Stimulated activated CD4-positive, alpha-beta T cell treated with anti-CD3 and anti-CD28 coated beads, Interleukin-12 subunit alpha, Interleukin-12 subunit beta, amount 100 ng/mL, for 4 hours (primary cell): ENCODE measurements at regions not wholly inside any gene's neighbourhood (a gene's known extent, or its start where the extent isn't known, plus 50 kb on each side); places are given as distances from the start of the nearest gene placed in this dataset.
"Not testable (repeated sequence)": the region's sequence is repeated elsewhere in the genome, so short reads cannot be mapped to it uniquely, and the experiment has no call there.

Source experiments
- DNase-seq: peaks from one replicate; pipeline ENCODE4 v3.0.0-alpha.2; 2020

DNA sequence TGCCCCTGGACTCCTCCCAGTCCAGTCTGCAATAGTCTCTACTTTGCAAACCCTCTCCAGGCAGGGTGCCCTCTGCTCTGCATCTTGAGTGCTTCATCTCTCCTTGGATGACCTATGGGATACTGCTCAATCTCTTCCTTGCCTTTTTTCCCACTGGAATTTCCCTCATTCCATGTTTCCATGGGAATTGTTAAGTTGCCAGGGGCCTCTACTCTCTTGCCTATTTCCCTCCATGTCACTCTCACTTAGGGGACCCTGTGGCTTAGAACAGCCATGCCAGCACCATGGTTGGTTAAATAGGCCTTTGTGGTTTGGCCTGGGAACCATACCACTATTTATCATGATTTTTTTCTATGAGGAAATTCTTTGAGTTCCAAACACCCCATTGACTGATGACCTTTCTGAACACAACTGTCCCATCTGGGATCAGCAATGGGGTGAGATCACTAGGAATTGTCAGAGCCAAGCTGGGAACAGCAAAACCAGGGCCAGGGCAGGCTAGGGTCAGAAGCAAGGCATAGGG, 91.4 kb upstream of the RBMS1 start:
- DNase-seq: no peak

DNA sequence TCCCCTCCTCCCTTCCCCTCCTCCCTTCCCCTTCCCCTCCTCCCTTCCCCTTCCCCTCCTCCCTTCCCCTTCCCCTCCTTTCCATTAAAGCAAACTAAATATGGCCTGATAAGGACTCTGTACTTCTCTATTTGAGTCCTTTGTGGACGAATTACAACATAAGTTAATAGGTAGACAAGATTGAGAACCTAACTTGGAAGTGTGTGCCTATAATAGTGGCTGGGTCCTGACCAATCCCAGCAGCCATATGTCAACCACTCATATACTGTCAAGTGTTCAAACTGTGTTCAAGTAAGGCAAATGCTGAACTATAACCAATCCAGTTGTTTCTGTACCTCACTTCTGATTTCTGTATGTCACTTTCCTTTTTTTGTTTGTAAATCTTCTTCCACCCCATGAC, 97.1 kb upstream of the RBMS1 start:
- DNase-seq: no peak

DNA sequence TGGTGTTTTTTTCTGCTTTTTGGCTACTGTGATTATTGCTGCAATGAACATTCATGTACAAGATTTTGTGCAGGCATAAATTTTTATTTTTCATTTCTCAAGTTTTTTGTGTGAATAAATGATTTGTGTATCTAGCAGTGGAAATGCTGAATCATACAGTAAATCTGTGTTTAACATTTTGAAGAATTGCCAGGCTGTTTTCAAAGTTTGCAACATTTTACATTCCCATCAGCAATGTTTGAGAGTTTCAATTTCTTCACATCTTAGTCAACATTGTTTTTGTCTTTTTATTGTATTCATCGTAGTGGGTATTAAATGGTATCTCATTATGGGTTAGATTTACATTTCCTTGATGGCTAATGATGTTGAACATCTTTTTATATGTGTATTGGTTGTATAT, 98.8 kb upstream of the RBMS1 start:
- no peak for DNase-seq

DNA sequence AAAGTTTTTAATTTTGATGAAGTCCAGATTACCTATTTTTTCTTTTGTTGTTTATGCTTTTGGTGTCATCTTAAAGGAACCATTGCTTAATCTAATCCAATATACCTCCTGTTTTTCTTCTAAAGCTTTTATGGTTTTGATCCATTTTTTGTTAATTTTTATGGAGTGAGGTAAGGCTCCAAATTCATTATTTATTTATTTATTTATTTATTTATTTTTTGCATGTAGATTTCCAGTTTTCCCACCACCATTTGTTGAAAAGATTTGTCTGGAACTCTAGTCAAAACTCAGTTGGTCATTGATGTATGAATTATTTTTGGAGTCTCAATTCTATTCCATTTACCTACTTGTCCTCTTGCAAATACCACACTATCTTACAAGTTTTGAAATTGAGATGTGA, 99.4 kb upstream of the RBMS1 start:
- no peak for DNase-seq

DNA sequence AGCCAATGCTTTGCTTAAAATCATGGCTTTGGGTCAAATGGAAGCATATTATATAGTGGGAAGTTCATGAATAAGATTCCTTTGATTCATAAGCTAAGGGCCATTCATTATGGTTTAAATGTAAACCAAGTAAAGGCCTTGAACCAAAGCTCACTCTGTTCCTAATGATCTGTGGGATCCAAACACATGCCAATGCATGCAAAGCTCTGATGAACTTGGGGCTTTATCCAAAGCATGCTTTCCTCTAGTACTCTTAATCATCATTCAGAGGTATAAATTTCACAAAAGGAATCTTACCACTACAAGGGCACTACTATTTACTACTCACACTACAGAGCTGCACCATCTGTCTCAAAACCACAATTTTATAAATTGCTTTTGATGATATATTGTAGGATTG, 102.8 kb upstream of the RBMS1 start:
- no peak for DNase-seq

DNA sequence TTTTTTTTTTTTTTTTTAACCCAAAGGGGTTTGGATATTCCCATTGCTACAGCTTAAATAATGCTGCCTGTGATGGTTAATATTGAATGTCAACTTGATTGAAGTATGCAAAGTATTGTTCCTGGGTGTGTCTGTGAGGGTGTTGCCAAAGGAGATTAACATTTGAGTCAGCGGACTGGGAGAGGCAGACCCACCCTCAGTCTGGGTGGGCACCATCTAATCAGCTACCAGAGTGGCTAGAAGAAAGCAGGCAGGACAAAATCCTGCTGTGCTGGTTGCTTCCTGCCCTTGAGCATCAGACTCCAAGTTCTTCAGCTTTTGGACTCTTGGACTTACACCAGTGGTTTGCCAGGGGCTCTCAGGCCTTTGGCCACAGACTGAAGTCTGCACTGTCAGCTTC, 106.8 kb upstream of the RBMS1 start:
- DNase-seq: not testable (repeated sequence)

DNA sequence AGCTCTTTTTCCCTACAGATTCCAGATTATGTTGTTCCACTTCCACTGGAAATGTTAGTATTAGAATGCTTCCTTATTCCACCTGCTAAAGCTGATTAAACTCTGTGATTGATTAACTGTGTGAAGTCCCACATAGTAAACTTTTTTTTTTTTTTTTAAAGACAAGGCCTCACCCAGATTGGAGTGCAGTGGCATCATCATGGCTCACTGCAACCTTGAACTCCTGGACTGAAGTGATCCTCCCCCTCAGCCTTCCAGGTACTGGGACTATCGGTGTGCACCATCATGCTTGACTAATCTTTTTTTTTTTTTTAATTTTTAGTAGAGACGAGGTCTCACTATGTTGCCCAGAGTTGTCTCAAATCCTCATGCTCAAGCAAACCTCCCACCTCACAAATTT, 108.5 kb upstream of the RBMS1 start:
- DNase-seq: no peak

DNA sequence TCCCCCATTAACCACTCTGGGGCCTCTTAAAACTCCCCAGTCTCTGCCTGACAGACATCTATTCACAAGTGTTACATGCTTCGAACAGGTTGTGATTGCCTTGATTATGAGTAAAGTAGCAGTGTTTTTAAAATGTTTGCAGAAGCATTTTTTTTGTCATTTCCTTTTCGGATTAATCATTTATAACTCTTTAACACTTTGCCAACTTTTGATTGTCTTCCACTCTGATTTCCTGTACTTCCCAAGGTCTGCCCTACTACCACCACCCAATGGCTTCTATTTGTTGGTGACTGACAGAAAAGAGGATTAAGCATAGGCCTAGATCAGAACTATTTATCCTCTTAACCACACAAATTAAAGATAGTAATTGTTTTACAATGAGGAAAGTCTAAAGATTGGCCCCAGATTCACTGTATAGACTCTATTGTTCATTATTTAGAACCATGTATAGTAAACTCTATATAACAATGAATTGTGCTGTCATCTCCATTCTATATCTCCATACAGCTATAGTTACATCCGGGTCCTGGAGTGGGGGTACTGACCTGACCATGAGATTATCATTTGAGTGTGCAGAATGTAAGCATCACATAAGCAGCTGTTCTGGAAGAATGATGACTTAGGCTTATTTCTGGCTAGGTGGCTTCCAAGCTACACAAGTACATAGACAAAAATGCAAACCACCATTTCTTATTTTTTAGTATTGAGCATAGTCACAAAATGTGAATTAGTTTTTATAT, 110.3 kb upstream of the RBMS1 start:
- no peak for DNase-seq

DNA sequence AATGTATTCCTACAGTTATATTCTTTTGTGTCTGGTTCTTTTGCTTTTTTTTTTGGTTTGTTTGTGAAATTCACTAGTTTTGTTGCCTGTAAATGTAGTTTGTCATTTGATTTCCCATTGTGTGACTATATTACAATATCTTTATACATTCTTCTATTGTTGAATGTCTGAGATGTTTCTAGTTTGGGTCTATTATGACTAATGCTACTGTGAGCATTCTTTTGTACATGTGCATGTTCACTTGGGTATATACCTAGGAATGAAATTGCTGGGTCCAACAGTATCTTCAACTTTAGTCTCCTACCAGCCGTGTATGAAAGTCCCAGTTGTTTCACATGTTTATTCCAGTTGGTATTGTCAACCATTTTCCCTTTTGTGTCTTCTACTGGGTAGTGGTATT, 112.7 kb upstream of the RBMS1 start:
- DNase-seq: no peak

DNA sequence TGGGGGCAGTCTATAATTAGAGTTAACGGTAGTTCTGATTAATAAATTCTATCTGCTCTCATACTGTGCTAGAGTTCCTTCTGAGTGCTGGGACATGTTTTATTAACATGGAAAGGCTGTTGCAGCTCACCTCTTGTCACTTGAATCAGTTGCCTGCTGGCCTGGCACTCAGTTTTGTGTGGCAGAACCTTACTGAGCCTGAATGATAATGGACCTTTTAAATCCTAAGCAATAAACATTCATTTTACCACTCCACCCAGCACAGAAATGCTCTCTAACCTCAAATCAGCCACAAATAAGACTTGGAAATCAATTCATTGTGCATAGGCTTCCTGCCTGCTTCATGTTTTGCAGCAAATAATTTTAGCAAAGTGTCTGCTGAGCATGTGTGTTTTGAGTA, 115.0 kb upstream of the RBMS1 start:
- no peak for DNase-seq

DNA sequence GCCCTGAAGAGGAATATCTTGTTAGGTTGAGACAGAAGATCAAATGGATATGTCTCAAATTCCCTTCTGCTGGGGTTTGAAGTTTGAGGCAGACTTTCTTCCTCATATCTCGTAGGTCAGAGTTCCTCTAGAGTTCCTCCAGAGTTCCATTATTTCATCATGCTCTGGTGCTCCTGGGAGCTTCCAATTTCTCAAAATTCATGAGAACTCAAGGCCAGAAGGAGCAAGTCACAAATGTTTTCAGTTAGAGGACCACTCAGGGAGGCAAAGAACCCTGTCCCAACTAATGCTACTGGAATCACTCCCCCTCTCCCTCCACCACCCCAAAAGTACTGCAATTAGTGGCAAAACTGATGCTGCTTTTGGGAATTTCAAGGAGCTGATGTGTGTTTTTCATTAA, 115.7 kb upstream of the RBMS1 start:
- DNase-seq: no peak

DNA sequence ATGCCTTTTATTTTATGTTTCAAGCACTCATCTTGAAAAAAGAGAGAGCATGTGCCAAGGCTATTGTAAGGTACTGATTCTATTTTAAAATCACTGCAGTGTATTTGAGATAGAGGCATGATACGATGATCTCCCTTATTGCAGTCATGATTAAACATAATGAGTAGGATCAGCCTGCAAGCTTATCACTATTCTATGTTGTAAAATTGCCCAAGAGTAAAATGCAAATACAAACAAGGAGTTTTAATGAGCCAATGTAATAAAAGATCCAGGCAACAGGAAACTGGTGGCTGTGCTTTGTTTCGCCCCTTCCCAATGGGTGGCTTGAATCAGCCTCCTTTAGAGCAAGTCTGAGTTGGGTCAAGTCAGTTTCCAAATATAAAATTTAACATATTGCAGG, 116.4 kb upstream of the RBMS1 start:
- DNase-seq: no peak

DNA sequence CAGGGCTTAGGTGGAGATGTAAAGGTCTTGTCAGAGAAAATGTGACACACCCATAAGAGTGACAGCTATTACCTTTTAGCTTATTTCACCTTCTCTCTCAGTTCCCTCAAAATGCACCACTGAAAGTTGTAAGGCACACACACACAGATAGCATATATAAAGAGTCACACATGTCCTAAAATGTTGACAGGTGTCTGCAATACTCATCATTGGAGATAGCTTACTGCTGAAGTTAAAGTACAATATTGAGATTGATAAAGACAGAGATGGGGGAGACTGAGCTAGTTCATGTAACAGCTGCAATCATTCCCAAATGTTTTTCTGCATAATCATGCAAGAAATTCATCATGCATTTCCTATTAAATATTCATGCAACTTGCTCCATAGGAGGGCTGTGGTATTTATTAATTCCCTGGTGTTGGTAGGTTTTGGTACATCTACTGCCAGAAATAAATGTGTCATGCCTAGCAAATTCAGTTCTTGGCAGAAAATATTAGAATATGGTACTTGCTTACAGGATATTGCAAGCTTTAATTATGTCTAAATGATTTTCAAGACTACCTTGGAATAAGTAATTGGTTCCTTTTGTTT, 118.8 kb upstream of the RBMS1 start:
- DNase-seq: no peak

DNA sequence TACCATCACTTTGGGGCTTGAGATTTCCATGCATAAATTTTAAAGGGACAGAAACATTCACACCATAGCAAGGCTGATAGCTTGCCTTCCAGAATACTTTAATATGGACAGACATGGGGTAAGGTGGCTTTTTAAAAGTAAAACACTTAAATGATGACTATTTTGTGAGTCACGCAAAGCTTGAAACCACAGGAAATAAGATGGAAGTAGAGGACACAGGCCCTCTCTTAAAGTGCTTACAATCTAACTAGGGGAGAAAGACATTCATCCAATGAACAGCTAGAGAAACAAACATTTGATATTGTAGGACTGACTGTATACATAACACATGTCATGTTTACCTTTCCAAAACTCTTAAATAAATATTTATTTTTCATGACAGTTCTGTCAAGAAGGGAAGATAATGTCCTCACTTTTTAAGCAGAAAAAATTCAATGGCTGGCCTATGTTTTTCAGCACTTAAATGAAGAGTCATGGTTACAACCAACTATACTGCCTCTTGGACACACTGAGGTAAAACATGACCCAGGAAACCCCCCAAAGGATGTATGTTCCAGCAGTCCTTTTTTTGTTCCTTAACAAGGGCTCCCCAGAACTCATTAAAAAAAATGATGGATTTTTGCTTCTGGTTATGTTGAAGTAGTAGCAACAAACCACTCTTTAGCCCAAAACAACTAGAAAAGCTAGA, 120.0 kb upstream of the RBMS1 start:
- no peak for DNase-seq

DNA sequence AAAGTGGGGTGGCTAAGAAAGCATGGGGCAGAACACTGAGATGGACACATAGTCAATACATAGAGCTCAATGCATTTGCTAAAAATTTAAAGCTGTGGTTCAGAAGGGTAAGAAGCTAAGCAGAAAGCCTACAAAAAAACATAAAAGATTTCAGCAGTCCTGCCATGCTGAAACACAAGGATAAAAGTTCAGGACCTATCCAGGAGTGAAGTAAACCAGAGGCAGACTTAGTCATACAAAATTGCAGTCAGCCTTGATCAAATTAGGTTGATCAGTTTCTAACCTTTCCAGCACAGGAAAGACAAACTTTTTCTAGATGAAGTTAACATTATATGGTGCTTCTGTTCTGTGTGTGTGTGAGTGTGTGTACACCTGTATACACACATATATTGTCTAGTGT, 120.8 kb upstream of the RBMS1 start:
- DNase-seq: no peak

DNA sequence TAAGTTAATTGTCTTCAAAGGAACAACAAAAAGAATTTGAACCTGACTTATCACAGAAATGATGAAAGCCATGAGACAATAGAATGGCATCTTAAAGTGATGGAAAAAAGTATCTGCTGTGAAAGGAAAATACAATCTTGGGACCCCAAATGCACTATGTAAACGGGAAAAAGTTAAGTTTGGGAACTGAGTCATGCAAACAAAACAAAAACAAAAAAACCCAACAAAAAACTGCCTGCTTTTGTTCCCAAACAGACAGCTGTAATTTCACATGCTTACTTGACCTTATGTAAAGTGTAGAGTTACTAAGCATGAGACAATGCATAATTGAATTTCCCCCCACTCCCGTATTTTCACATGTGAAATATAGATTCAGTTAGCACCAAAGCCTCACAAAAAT, 122.1 kb upstream of the RBMS1 start:
- DNase-seq: no peak

DNA sequence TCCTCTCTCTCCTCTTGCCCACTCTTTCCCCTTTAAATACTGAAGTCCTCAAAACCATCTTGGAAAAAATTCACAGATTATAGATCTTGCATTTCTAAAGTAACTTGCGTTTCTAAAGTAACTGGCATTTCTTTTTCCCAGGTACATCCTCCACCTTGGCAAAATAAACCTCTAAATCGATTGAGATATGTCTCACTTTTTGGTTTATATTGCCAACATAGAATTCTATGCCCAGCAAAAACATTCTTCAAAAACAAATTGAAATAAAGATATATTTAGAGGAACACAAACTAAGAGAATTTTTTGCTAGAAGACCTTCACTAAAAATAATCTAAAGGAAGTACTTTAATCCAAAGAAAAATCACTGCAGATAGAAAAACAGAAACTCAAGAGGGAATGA, 122.5 kb upstream of the RBMS1 start:
- no peak for DNase-seq

DNA sequence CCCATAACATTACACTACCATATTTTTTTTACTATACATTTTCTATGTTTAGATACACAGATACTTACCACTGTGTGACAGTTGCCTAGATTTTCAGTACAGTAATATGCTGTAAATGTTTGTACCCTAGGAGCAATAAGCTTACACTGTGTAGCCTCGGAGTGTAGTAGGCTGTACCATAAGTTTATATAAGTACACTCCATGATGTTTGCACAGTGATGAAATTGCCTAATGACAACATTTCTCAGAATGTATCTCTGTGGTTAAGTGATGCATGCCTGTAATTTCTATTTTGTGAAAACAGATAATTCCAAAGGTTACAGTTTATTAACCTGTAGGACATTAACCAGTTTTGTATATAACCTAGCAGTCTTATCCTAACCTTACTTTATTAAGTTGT, 128.1 kb upstream of the RBMS1 start:
- no peak for DNase-seq

DNA sequence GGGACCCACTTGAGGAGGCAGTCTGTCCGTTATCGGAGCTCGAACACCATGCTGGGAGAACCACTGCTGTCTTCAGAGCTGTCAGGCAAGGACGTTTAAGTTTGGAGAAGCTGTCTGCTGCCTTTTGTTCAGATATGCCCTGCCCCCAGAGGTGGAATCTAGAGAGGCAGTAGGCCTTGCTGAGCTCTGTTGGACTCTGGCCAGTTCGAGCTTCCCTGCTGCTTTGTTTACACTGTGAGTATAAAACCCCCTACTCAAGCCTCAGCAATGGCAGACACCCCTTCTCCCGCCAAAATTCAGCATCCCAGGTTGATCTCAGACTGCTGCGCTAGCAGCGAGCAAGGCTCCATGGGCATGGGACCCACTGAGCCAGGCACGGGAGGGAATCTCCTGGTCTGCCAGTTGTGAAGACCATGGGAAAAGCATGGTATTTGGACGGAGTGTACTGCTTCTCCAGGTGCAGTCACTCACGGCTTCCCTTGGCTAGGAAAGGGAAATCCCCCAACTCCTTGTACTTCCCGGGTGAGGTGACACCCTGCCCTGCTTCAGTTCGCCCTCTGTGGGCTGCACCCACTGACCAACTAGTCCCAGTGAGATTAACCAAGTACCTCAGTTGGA, 134.5 kb upstream of the RBMS1 start:
- DNase-seq: not testable (repeated sequence)

DNA sequence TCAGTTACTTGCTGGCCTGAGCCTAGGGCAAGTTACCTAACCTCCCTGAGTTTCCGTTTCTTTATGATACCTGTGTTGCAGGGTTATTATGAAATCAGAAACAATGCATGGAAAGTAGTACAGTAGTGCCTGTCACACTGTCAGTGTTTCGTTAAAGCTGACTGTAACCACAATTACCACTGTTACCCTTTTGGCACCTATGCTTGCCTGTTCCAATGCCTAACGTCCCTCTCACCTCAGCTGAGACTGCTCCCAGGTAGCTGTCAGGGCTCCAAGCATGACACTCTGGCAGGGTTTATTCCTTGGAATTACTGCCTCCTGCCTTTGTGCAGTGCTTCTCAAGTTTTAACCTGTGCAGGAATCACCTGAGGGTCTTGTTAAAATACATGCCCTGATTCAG, 135.2 kb upstream of the RBMS1 start:
- no peak for DNase-seq

DNA sequence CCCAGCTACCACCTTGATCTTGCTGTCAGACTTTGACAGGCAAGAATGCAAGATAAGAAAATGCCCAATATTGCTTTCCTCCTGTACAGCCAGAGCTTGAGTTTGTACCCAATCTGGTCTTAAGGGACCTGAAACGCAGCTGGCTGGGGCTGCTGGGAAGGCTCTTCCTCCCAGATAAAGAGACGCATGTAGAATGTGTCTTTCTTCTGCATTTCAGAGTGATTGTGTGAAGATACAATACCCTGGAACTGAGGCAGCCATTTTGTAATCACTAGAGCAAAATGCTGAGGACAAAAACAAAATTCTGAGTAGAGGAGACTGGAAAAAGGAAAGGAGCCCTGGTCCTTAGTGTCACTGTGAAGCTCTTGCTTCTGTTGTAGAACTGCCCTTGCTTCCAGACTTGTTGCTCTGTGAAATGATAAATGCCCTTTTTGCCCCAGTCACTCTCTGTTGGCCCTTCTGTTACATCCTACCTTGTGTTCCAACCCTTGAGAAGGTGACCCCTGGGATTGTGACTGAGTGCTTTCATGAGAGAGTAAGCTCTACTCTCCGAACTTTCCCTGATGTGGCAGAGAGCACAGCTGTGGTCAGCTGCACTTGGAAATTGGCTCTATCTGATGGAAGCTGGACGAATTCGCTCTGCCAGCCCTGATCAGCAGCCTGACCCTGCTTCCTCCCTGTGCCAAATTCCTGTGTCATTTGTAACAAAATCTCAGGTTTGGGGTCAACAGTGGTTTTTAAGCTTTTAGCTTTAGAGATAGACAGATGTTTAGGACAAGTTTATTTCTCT, 137.4 kb upstream of the RBMS1 start:
- no peak for DNase-seq

DNA sequence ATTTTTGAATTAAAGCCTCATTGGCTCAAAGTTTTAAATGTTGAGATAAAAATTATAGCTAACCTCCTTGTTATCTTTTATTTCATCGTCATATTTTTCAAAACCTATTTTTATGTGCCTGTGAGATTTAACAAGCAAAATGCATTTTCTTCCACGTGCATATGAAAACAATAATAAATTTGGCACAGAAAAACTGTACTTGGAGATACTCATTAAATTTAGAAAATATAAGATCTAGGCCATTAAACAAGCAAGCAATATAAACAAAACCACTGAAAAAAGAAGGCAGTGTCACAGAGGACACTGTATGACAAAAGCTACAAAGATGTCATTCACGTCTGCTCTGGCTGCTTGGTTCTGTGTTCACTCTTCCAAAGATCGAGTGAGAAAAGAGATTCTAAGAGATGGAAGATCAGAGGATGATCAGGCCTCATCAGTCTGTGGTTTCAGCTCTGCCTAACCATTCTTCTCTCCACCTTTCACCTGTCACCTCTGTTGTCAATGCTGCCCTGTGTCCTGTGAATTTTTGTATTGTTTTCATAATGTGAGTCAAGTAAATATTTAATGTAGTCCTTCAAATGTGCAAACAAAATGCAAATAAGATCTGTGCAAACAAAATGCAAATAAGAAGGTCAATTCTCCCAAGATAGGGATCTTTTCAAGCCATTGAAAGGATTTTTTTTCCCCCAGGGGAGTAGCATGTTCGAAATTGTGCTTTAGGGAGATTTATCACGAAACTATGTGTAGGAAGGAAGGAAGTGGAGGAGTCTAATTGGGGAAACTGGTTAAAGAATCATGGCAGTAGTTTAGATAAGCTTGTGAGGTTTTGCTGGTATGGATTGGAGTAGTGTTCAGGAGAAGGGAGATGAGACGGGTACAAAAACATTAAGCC, 138.7 kb upstream of the RBMS1 start:
- DNase-seq: no peak
